HCT116 (cell line): ENCODE measurements at regions not wholly inside any gene's neighbourhood (a gene's known extent, or its start where the extent isn't known, plus 50 kb on each side); places are given as distances from the start of the nearest gene placed in this dataset.

Experiments used
- CEBPB ChIP-seq: IDR thresholded peaks from 2 replicates; pipeline ENCODE4 v1.6.1; 2012; ENCODE audit warnings: low read depth
- EGR1 ChIP-seq: IDR thresholded peaks from 2 replicates; pipeline ENCODE4 v1.6.1; 2012; ENCODE audit warnings: low read depth
- JUND ChIP-seq: IDR thresholded peaks from 2 replicates; pipeline ENCODE4 v1.6.1; 2012
- POLR2A ChIP-seq: IDR thresholded peaks from 2 replicates; pipeline ENCODE4 v1.7.0; 2011; ENCODE audit warnings: borderline replicate concordance; ENCODE audit not compliant: insufficient read depth, insufficient read length; ENCODE audit errors: extremely low read depth
- SIN3A ChIP-seq: IDR thresholded peaks from 2 replicates; pipeline ENCODE4 v1.6.1; 2012; ENCODE audit warnings: low read depth
- TF ChIP-seq, protein P1 (sequence below), 3 experiments: fragments of 200-600 bp in 1 of 3; sonication (generic) in 1 of 3; IDR thresholded peaks in 2 of 3; conservative IDR thresholded peaks in 1 of 3; 2 replicates each; pipeline ENCODE4 v1.5.1; 2012 to 2017; ENCODE audit warnings: low read depth in 2 of 3, low read length in 2 of 3, antibody characterized with exemption in 1 of 3, borderline replicate concordance in 1 of 3, control low read depth in 1 of 3, mild to moderate bottlenecking in 1 of 3, mixed read lengths in 1 of 3, mixed run types in 1 of 3, moderate library complexity in 1 of 3; ENCODE audit not compliant: insufficient read depth in 1 of 3

DNA sequence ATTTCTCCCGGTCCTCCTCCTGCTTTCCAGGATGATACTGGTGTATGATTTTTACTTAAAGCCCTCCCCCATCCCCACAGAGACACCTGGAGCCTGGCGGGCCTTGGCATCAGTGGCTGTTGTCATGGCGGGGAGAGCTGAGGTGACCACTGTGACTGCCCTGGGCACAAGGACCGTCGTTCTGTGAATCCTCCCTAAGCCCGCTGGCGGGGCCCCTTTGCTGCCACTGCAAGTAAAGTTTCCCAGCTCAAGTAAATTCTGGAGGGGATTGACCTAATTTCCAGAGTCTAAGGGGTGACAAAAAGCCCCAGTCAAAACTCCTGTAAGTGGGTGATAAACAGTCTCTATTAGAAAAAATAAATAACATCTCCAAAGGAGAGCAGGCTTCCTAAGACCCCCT is 393.2 kb upstream of the PODXL start:
- TF ChIP-seq, protein P1, sequence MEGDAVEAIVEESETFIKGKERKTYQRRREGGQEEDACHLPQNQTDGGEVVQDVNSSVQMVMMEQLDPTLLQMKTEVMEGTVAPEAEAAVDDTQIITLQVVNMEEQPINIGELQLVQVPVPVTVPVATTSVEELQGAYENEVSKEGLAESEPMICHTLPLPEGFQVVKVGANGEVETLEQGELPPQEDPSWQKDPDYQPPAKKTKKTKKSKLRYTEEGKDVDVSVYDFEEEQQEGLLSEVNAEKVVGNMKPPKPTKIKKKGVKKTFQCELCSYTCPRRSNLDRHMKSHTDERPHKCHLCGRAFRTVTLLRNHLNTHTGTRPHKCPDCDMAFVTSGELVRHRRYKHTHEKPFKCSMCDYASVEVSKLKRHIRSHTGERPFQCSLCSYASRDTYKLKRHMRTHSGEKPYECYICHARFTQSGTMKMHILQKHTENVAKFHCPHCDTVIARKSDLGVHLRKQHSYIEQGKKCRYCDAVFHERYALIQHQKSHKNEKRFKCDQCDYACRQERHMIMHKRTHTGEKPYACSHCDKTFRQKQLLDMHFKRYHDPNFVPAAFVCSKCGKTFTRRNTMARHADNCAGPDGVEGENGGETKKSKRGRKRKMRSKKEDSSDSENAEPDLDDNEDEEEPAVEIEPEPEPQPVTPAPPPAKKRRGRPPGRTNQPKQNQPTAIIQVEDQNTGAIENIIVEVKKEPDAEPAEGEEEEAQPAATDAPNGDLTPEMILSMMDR (IDR thresholded peaks at IDR 0.05 in 2 of 3, conservative IDR thresholded peaks at IDR 0.05 in 1 of 3; ENCODE audit: borderline replicate concordance in 1 of 3, insufficient read depth in 1 of 3, low read depth in 2 of 3, low read length in 2 of 3), result no peak
- TF ChIP-seq CEBPB (no peak), SIN3A (no peak), JUND (no peak), EGR1 (no peak), POLR2A (no peak)
